Esophagus squamous epithelium (tissue), 4 donors: ENCODE measurements at regions not wholly inside any gene's neighbourhood (a gene's known extent, or its start where the extent isn't known, plus 50 kb on each side); places are given as distances from the start of the nearest gene placed in this dataset.

Source experiments
- POLR2A ChIP-seq, 4 donors: fragments of 450-650 bp; IDR thresholded peaks; one replicate each; pipeline ENCODE4 v1.6.1; 2017; ENCODE audit warnings: antibody characterized with exemption in 4 of 4, mild to moderate bottlenecking in 4 of 4, moderate library complexity in 3 of 4
- TF ChIP-seq, protein P1 (sequence below), 6 experiments: fragments of 450-650 bp in 4 of 6; fragments of 200-600 bp in 2 of 6; sonication (generic) in 2 of 6; IDR thresholded peaks; one replicate each; pipeline ENCODE4 v1.5.1; 2016 to 2019; ENCODE audit warnings: antibody characterized with exemption in 6 of 6, mild to moderate bottlenecking in 4 of 6, moderate library complexity in 4 of 6

- TF ChIP-seq, protein P1, sequence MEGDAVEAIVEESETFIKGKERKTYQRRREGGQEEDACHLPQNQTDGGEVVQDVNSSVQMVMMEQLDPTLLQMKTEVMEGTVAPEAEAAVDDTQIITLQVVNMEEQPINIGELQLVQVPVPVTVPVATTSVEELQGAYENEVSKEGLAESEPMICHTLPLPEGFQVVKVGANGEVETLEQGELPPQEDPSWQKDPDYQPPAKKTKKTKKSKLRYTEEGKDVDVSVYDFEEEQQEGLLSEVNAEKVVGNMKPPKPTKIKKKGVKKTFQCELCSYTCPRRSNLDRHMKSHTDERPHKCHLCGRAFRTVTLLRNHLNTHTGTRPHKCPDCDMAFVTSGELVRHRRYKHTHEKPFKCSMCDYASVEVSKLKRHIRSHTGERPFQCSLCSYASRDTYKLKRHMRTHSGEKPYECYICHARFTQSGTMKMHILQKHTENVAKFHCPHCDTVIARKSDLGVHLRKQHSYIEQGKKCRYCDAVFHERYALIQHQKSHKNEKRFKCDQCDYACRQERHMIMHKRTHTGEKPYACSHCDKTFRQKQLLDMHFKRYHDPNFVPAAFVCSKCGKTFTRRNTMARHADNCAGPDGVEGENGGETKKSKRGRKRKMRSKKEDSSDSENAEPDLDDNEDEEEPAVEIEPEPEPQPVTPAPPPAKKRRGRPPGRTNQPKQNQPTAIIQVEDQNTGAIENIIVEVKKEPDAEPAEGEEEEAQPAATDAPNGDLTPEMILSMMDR (IDR thresholded peaks at IDR 0.05): no peak
- no peak for TF ChIP-seq POLR2A (IDR thresholded peaks at IDR 0.05)
Observed at GRCh38 chr18:26746398-26746797, 119.1 kb downstream of the AQP4 start.
